Adrenal gland (tissue), 5 donors: ENCODE measurements at regions not wholly inside any gene's neighbourhood (a gene's known extent, or its start where the extent isn't known, plus 50 kb on each side); places are given as distances from the start of the nearest gene placed in this dataset.

Source experiments
- POLR2A ChIP-seq, 2 donors: fragments of 450-650 bp; IDR thresholded peaks; one replicate each; pipeline ENCODE4 v1.6.1; 2017; ENCODE audit warnings: antibody characterized with exemption in 2 of 2, mild to moderate bottlenecking in 2 of 2, moderate library complexity in 1 of 2
- TF ChIP-seq, protein P1 (sequence below), 6 experiments: fragments of 450-650 bp in 4 of 6; fragments of 200-600 bp in 2 of 6; sonication (generic) in 1 of 6; IDR thresholded peaks; 1 replicate in 5 of 6; 2 replicates in 1 of 6; pipeline versions ENCODE4 v1.5.1 to v1.8.0; 2016 to 2021; ENCODE audit warnings: antibody characterized with exemption in 6 of 6, mild to moderate bottlenecking in 2 of 6, moderate library complexity in 1 of 6
- donor health status: DM: no; HTN: no; CAD: no.

DNA sequence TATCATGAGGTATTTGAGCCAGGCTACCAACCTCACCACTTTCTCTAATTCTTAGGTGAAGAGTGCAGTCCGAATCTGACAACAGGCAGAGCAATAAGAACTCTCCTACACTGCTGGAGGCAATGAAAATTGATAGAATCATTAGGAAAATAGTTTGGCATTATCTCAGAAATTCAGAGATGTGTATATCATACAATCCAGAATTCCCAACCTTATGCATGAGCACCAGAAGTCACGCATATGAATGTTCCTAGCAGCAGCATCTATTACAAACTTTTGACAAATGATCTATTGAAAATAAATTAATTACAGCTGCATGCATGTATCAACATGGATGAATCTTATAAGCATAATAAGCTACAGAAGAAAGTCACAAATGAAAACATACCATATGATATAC, 176.9 kb upstream of the CAMK1G start:
- TF ChIP-seq, protein P1, sequence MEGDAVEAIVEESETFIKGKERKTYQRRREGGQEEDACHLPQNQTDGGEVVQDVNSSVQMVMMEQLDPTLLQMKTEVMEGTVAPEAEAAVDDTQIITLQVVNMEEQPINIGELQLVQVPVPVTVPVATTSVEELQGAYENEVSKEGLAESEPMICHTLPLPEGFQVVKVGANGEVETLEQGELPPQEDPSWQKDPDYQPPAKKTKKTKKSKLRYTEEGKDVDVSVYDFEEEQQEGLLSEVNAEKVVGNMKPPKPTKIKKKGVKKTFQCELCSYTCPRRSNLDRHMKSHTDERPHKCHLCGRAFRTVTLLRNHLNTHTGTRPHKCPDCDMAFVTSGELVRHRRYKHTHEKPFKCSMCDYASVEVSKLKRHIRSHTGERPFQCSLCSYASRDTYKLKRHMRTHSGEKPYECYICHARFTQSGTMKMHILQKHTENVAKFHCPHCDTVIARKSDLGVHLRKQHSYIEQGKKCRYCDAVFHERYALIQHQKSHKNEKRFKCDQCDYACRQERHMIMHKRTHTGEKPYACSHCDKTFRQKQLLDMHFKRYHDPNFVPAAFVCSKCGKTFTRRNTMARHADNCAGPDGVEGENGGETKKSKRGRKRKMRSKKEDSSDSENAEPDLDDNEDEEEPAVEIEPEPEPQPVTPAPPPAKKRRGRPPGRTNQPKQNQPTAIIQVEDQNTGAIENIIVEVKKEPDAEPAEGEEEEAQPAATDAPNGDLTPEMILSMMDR (IDR thresholded peaks at IDR 0.05) = no peak
- no peak for TF ChIP-seq POLR2A (IDR thresholded peaks at IDR 0.05)
